GDM1 (cell line): ENCODE measurements at regions not wholly inside any gene's neighbourhood (a gene's known extent, or its start where the extent isn't known, plus 50 kb on each side); places are given as distances from the start of the nearest gene placed in this dataset.
"Not testable (repeated sequence)": the region's sequence is repeated elsewhere in the genome, so short reads cannot be mapped to it uniquely, and the experiment has no call there.

Experiments
- DNase-seq: peaks from one replicate; lab custom pipeline; 2025; lab: John Stamatoyannopoulos, UW

GRCh38 chr18:53920312-53921075, 304.0 kb downstream of the MBD2 start:
- no peak for DNase-seq

- DNase-seq, result no peak
These were observed 306.4 kb downstream of the MBD2 start for GRCh38 chr18:53918091-53918490.

- no peak for DNase-seq
These were observed 313.3 kb downstream of the MBD2 start for GRCh38 chr18:53911200-53911599.

GRCh38 chr18:53909668-53910067, 314.8 kb downstream of the MBD2 start:
- no peak for DNase-seq

- DNase-seq, result no peak
These were observed 316.5 kb downstream of the MBD2 start for GRCh38 chr18:53907921-53908320.

GRCh38 chr18:53906681-53907080, 317.8 kb downstream of the MBD2 start:
- DNase-seq, result no peak

- DNase-seq, result no peak
These were observed 329.6 kb downstream of the MBD2 start for GRCh38 chr18:53894675-53895442.

- DNase-seq, result no peak
These were observed 337.0 kb downstream of the MBD2 start for GRCh38 chr18:53887447-53887846.

- DNase-seq, result no peak
These were observed 338.4 kb downstream of the MBD2 start for GRCh38 chr18:53886058-53886457.

- DNase-seq, result no peak
These were observed 340.7 kb downstream of the MBD2 start for GRCh38 chr18:53883771-53884170.

- no peak for DNase-seq
These were observed 350.4 kb downstream of the MBD2 start for GRCh38 chr18:53874103-53874502.

GRCh38 chr18:53864770-53865169, 359.7 kb downstream of the MBD2 start:
- DNase-seq, result no peak

- DNase-seq, result no peak
These were observed 361.5 kb downstream of the MBD2 start for GRCh38 chr18:53862921-53863320.

- DNase-seq, result no peak
These were observed 363.3 kb downstream of the MBD2 start for GRCh38 chr18:53861185-53861584.

- DNase-seq, result no peak
These were observed 364.7 kb downstream of the MBD2 start for GRCh38 chr18:53859764-53860163.

GRCh38 chr18:53850902-53851301, 373.6 kb downstream of the MBD2 start:
- DNase-seq, result no peak

- no peak for DNase-seq
These were observed 380.7 kb downstream of the MBD2 start for GRCh38 chr18:53843763-53844162.

GRCh38 chr18:53843113-53843760, 381.2 kb downstream of the MBD2 start:
- DNase-seq, result no peak

- DNase-seq, result no peak
These were observed 385.7 kb downstream of the MBD2 start for GRCh38 chr18:53838746-53839145.

- not testable (repeated sequence) for DNase-seq
These were observed 403.3 kb downstream of the MBD2 start for GRCh38 chr18:53821141-53821540.

GRCh38 chr18:53819671-53820070, 404.8 kb downstream of the MBD2 start:
- DNase-seq, result no peak

- DNase-seq, result no peak
These were observed 405.3 kb downstream of the MBD2 start for GRCh38 chr18:53819174-53819573.
